WTC11 (cell line): ENCODE measurements at regions not wholly inside any gene's neighbourhood (a gene's known extent, or its start where the extent isn't known, plus 50 kb on each side); places are given as distances from the start of the nearest gene placed in this dataset.

ENCODE experiments used
- ATAC-seq: fragments of 200-7000 bp; cut with Tn5 transposase; 2 replicates; pipeline ENCODE4 v1.10.0; 2021; ENCODE audit warnings: mild to moderate bottlenecking, moderate library complexity
- CTCF ChIA-PET: fragments of 300-600 bp; sonication (Branson Sonifier 250); formaldehyde crosslinking; loops from one replicate; lab custom pipeline; 2021; ENCODE audit warnings: antibody characterized with exemption; lab: Charles Lee
- POLR2A ChIA-PET: fragments of 350-600 bp; sonication (Branson Sonifier 250); formaldehyde crosslinking; loops from one replicate; lab custom pipeline; 2021; ENCODE audit warnings: antibody characterized with exemption; lab: Charles Lee
- DNase-seq: peaks from one replicate; pipeline ENCODE4 v3.0.0; 2021; ENCODE audit warnings: low spot score
- H3K27ac Mint-ChIP-seq: 2 replicates; pipeline ENCODE4 v1.8.0; 2021; ENCODE audit warnings: mixed read lengths
- H3K27me3 Mint-ChIP-seq: 2 replicates; pipeline ENCODE4 v1.8.0; 2021; ENCODE audit warnings: low read depth, mild to moderate bottlenecking, moderate library complexity, mixed read lengths
- H3K36me3 Mint-ChIP-seq: 2 replicates; pipeline ENCODE4 v1.8.0; 2021; ENCODE audit warnings: mixed read lengths
- H3K4me1 Mint-ChIP-seq: 2 replicates; pipeline ENCODE4 v1.8.0; 2022; ENCODE audit warnings: mixed read lengths
- H3K4me3 Mint-ChIP-seq: 2 replicates; pipeline ENCODE4 v1.8.0; 2021; ENCODE audit warnings: mild to moderate bottlenecking, moderate library complexity, mixed read lengths
- H3K9me3 Mint-ChIP-seq: 2 replicates; pipeline ENCODE4 v1.8.0; 2021; ENCODE audit warnings: mixed read lengths
- CBFB ChIP-seq: sonication (generic); formaldehyde crosslinking; IDR thresholded peaks from 2 replicates; pipeline ENCODE4 v1.8.1; 2022; ENCODE audit warnings: mild to moderate bottlenecking, low read depth, missing genetic modification reagents
- FOXK1 ChIP-seq: sonication (generic); formaldehyde crosslinking; IDR thresholded peaks from 2 replicates; pipeline ENCODE4 v1.8.0; 2022; ENCODE audit warnings: mild to moderate bottlenecking, moderate library complexity, missing genetic modification reagents
- FOXP1 ChIP-seq: sonication (generic); formaldehyde crosslinking; IDR thresholded peaks from 2 replicates; pipeline ENCODE4 v1.8.0; 2022; ENCODE audit warnings: missing genetic modification reagents, mild to moderate bottlenecking, moderate library complexity, borderline replicate concordance
- HMGA2 ChIP-seq: fragments of 250-450 bp; sonication (Bioruptor Pico); IDR thresholded peaks from 2 replicates; pipeline ENCODE4 v1.4.0; 2021; ENCODE audit warnings: mild to moderate bottlenecking, moderate library complexity
- IRF2 ChIP-seq: sonication (generic); formaldehyde crosslinking; IDR thresholded peaks from 2 replicates; pipeline ENCODE4 v1.8.0; 2022; ENCODE audit warnings: low read depth, missing genetic modification reagents, borderline replicate concordance
- KAT7 ChIP-seq: sonication (generic); formaldehyde crosslinking; IDR thresholded peaks from 2 replicates; pipeline ENCODE4 v1.8.1; 2023; ENCODE audit warnings: missing genetic modification reagents, mild to moderate bottlenecking, borderline replicate concordance
- NR2C2 ChIP-seq: sonication (generic); formaldehyde crosslinking; IDR thresholded peaks from 2 replicates; pipeline ENCODE4 v1.8.0; 2022; ENCODE audit warnings: mild to moderate bottlenecking, missing genetic modification reagents
- PRRX2 ChIP-seq: fragments of 250-450 bp; sonication (Bioruptor Pico); IDR thresholded peaks from 2 replicates; pipeline ENCODE4 v1.8.0; 2021; ENCODE audit warnings: mild to moderate bottlenecking
- RELA ChIP-seq: sonication (generic); formaldehyde crosslinking; IDR thresholded peaks from 2 replicates; pipeline ENCODE4 v1.8.1; 2022; ENCODE audit warnings: missing genetic modification reagents, mild to moderate bottlenecking, borderline replicate concordance
- SMAD4 ChIP-seq: sonication (generic); formaldehyde crosslinking; IDR thresholded peaks from 2 replicates; pipeline ENCODE4 v1.8.0; 2022; ENCODE audit warnings: mild to moderate bottlenecking, missing genetic modification reagents
- SOX15 ChIP-seq: fragments of 250-450 bp; sonication (Bioruptor Pico); IDR thresholded peaks from 2 replicates; pipeline ENCODE4 v1.9.0; 2021; ENCODE audit warnings: mild to moderate bottlenecking
- TCF7 ChIP-seq: sonication (generic); formaldehyde crosslinking; IDR thresholded peaks from 2 replicates; pipeline ENCODE4 v1.8.0; 2022; ENCODE audit warnings: mild to moderate bottlenecking, low read depth, missing genetic modification reagents, moderate library complexity
- USF2 ChIP-seq: sonication (generic); formaldehyde crosslinking; IDR thresholded peaks from 2 replicates; pipeline ENCODE4 v1.8.1; 2023; ENCODE audit warnings: mild to moderate bottlenecking, missing genetic modification reagents, moderate library complexity
- ZNF121 ChIP-seq: sonication (generic); formaldehyde crosslinking; IDR thresholded peaks from 2 replicates; pipeline ENCODE4 v1.8.0; 2023; ENCODE audit warnings: missing genetic modification reagents
- ZNF425 ChIP-seq: fragments of 250-450 bp; sonication (Bioruptor Pico); conservative IDR thresholded peaks from 2 replicates; pipeline ENCODE4 v1.9.0; 2021; ENCODE audit warnings: mild to moderate bottlenecking
- TF ChIP-seq, protein P1 (sequence below): fragments of 250-450 bp; sonication (Bioruptor Pico); IDR thresholded peaks from 2 replicates; pipeline ENCODE4 v1.9.0; 2021; ENCODE audit warnings: mild to moderate bottlenecking, borderline replicate concordance
- TF ChIP-seq, protein P2 (sequence below): sonication (generic); formaldehyde crosslinking; IDR thresholded peaks from 2 replicates; pipeline ENCODE4 v1.8.1; 2022; ENCODE audit warnings: low read depth, mild to moderate bottlenecking, moderate library complexity, missing genetic modification reagents, borderline replicate concordance
- TF ChIP-seq, protein P3 (sequence below): fragments of 250-450 bp; sonication (Bioruptor Pico); IDR thresholded peaks from 2 replicates; pipeline ENCODE4 v1.9.0; 2021; ENCODE audit warnings: moderate library complexity, mild to moderate bottlenecking, inconsistent platforms, borderline replicate concordance
- TF ChIP-seq, protein P4 (sequence below): sonication (generic); formaldehyde crosslinking; IDR thresholded peaks from 2 replicates; pipeline ENCODE4 v1.8.1; 2023; ENCODE audit warnings: mild to moderate bottlenecking, missing genetic modification reagents

DNA sequence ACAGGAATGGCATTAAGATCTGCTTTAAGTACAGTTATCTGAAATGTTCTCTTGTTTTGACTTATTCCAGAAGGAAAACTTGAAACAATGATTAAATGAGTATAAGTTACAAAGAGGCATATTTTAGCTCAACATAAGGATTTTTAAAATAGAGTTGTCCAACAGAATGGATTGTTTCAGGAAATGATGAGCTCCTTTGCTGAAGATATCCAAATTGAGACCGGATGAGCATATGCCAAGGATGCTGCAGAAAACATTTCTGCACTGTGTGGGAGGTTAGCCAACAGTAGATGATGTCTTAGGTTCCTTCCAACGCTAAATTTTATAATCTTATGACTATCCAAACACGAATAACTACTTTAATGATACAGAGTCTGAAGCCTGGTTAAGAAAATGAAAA, 226.5 kb upstream of the NANOGP8 start:
- Mint-ChIP-seq H3K36me3 (no peaks in the 10 kb centered on the region; the same call in 1 of the 2 replicates), H3K27me3 (no peaks in the 10 kb centered on the region; the same call in 1 of the 2 replicates), H3K27ac (no peak overlapping the region), H3K9me3 (peaks cover 11% of the 10 kb centered on the region), H3K4me3 (no peak overlapping the region), H3K4me1 (peaks cover 5% of the 10 kb centered on the region)
- ATAC-seq (no peak), DNase-seq (no peak)
- CTCF ChIA-PET: interaction anchor here (0.6 kb wide), 1 partner anchor 133 kb away, joined by 3 read pairs; no protein-coding TSS in a partner anchor
- TF ChIP-seq CBFB (CRISPR knock-in tag) (no peak), USF2 (CRISPR knock-in tag) (no peak), ZNF121 (no peak)
- POLR2A ChIA-PET: interaction anchor here (0.7 kb wide), 1 partner anchor 9 kb away, joined by 3 read pairs; no protein-coding TSS in a partner anchor

GRCh38 chr15:35309886-35310285, 224.8 kb upstream of the NANOGP8 start:
- DNase-seq (no peak), ATAC-seq (no peak)
- Mint-ChIP-seq H3K27me3 (no peaks in the 10 kb centered on the region), H3K4me1 (peaks cover 15% of the 10 kb centered on the region), H3K9me3 (no peaks in the 10 kb centered on the region), H3K36me3 (no peaks in the 10 kb centered on the region), H3K4me3 (no peak overlapping the region), H3K27ac (no peak overlapping the region)
- POLR2A ChIA-PET: interaction anchor here (0.6 kb wide), 1 partner anchor 21 kb away, joined by 5 read pairs; no protein-coding TSS in a partner anchor
- TF ChIP-seq SOX15 (no peak), KAT7 (CRISPR knock-in tag) (no peak), CBFB (CRISPR knock-in tag) (no peak), FOXK1 (CRISPR knock-in tag) (no peak), SMAD4 (CRISPR knock-in tag) (no peak), FOXP1 (CRISPR knock-in tag) (no peak), IRF2 (CRISPR knock-in tag) (no peak), TCF7 (CRISPR knock-in tag) (no peak), PRRX2 (CRISPR knock-in tag) (no peak), HMGA2 (no peak), NR2C2 (CRISPR knock-in tag) (no peak)
- TF ChIP-seq, protein P1, sequence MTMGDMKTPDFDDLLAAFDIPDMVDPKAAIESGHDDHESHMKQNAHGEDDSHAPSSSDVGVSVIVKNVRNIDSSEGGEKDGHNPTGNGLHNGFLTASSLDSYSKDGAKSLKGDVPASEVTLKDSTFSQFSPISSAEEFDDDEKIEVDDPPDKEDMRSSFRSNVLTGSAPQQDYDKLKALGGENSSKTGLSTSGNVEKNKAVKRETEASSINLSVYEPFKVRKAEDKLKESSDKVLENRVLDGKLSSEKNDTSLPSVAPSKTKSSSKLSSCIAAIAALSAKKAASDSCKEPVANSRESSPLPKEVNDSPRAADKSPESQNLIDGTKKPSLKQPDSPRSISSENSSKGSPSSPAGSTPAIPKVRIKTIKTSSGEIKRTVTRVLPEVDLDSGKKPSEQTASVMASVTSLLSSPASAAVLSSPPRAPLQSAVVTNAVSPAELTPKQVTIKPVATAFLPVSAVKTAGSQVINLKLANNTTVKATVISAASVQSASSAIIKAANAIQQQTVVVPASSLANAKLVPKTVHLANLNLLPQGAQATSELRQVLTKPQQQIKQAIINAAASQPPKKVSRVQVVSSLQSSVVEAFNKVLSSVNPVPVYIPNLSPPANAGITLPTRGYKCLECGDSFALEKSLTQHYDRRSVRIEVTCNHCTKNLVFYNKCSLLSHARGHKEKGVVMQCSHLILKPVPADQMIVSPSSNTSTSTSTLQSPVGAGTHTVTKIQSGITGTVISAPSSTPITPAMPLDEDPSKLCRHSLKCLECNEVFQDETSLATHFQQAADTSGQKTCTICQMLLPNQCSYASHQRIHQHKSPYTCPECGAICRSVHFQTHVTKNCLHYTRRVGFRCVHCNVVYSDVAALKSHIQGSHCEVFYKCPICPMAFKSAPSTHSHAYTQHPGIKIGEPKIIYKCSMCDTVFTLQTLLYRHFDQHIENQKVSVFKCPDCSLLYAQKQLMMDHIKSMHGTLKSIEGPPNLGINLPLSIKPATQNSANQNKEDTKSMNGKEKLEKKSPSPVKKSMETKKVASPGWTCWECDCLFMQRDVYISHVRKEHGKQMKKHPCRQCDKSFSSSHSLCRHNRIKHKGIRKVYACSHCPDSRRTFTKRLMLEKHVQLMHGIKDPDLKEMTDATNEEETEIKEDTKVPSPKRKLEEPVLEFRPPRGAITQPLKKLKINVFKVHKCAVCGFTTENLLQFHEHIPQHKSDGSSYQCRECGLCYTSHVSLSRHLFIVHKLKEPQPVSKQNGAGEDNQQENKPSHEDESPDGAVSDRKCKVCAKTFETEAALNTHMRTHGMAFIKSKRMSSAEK (CRISPR knock-in tag): no peak
- TF ChIP-seq, protein P2, sequence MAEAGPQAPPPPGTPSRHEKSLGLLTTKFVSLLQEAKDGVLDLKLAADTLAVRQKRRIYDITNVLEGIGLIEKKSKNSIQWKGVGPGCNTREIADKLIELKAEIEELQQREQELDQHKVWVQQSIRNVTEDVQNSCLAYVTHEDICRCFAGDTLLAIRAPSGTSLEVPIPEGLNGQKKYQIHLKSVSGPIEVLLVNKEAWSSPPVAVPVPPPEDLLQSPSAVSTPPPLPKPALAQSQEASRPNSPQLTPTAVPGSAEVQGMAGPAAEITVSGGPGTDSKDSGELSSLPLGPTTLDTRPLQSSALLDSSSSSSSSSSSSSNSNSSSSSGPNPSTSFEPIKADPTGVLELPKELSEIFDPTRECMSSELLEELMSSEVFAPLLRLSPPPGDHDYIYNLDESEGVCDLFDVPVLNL (CRISPR knock-in tag): no peak
- TF ChIP-seq, protein P3, sequence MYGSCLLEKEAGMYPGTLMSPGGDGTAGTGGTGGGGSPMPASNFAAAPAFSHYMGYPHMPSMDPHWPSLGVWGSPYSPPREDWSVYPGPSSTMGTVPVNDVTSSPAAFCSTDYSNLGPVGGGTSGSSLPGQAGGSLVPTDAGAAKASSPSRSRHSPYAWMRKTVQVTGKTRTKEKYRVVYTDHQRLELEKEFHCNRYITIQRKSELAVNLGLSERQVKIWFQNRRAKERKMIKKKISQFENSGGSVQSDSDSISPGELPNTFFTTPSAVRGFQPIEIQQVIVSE (CRISPR knock-in tag): no peak
- CTCF ChIA-PET: interaction anchor here (0.8 to 1.2 kb wide), 2 partner anchors 20 to 134 kb away, joined by 3 read pairs; no protein-coding TSS in a partner anchor

GRCh38 chr15:35308802-35309201, 223.7 kb upstream of the NANOGP8 start:
- no peaks in the 10 kb centered on the region for H3K27me3 Mint-ChIP-seq
- H3K27ac Mint-ChIP-seq: no peak overlapping the region
- H3K4me3 Mint-ChIP-seq: no peak overlapping the region
- DNase-seq (no peak), ATAC-seq (no peak)
- CTCF ChIA-PET: interaction anchor here (1.2 to 1.6 kb wide), 2 partner anchors 19 to 20 kb away, joined by 3 to 5 read pairs; no protein-coding TSS in a partner anchor
- H3K9me3 Mint-ChIP-seq: no peaks in the 10 kb centered on the region
- H3K4me1 Mint-ChIP-seq: peaks cover 15% of the 10 kb centered on the region
- POLR2A ChIA-PET: no interaction called here
- no peaks in the 10 kb centered on the region for H3K36me3 Mint-ChIP-seq
- no peak for TF ChIP-seq RELA (CRISPR knock-in tag)
- no peak for TF ChIP-seq ZNF425 (CRISPR knock-in tag)
- TF ChIP-seq, protein P4, sequence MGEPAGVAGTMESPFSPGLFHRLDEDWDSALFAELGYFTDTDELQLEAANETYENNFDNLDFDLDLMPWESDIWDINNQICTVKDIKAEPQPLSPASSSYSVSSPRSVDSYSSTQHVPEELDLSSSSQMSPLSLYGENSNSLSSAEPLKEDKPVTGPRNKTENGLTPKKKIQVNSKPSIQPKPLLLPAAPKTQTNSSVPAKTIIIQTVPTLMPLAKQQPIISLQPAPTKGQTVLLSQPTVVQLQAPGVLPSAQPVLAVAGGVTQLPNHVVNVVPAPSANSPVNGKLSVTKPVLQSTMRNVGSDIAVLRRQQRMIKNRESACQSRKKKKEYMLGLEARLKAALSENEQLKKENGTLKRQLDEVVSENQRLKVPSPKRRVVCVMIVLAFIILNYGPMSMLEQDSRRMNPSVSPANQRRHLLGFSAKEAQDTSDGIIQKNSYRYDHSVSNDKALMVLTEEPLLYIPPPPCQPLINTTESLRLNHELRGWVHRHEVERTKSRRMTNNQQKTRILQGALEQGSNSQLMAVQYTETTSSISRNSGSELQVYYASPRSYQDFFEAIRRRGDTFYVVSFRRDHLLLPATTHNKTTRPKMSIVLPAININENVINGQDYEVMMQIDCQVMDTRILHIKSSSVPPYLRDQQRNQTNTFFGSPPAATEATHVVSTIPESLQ (CRISPR knock-in tag): no peak
